H1 (cell line): ENCODE measurements at regions not wholly inside any gene's neighbourhood (a gene's known extent, or its start where the extent isn't known, plus 50 kb on each side); places are given as distances from the start of the nearest gene placed in this dataset.

Experiments used
- CTCF ChIA-PET: fragments of 300-600 bp; sonication (Branson Sonifier 250); formaldehyde crosslinking; loops from one replicate; lab custom pipeline; 2021; ENCODE audit not compliant: partially characterized antibody; lab: Charles Lee
- POLR2A ChIA-PET: fragments of 300-600 bp; sonication (Branson Sonifier 250); formaldehyde crosslinking; loops from one replicate; lab custom pipeline; 2021; ENCODE audit warnings: inconsistent platforms; ENCODE audit not compliant: partially characterized antibody; lab: Charles Lee
- DNase-seq, 2 experiments: peaks; one replicate each; pipeline versions ENCODE4 v3.0.0 to v3.0.0-alpha.2; 2010 to 2022; ENCODE audit warnings: low spot score in 2 of 2, low read depth in 1 of 2, mixed read lengths in 1 of 2
- FAIRE-seq: peaks from 2 replicates; lab custom pipeline; 2011; peaks lifted over from hg19 to GRCh38; lab: Jason Lieb, UNC
- H2AFZ ChIP-seq: 2 replicates; pipeline ENCODE4 v1.8.1; 2012; ENCODE audit warnings: low read length, inconsistent platforms
- H2AK5ac ChIP-seq: 2 replicates; pipeline ENCODE4 v1.6.1; 2013; ENCODE audit warnings: low read depth, low read length
- H2BK120ac ChIP-seq: replicated peaks from 2 replicates; pipeline ENCODE3; 2013; ENCODE audit warnings: low read depth, low read length, inconsistent platforms
- H2BK12ac ChIP-seq: 2 replicates; pipeline ENCODE4 v1.6.1; 2013; ENCODE audit warnings: low read depth, low read length
- H2BK15ac ChIP-seq: 2 replicates; pipeline ENCODE4 v1.6.1; 2013; ENCODE audit warnings: low read length
- H2BK20ac ChIP-seq: 2 replicates; pipeline ENCODE4 v1.6.1; 2013; ENCODE audit warnings: low read length
- H2BK5ac ChIP-seq: 2 replicates; pipeline ENCODE4 v1.6.1; 2013; ENCODE audit warnings: low read depth, low read length
- H3K14ac ChIP-seq: 2 replicates; pipeline ENCODE4 v1.6.1; 2013; ENCODE audit warnings: inconsistent platforms; ENCODE audit not compliant: insufficient read length
- H3K18ac ChIP-seq: 2 replicates; pipeline ENCODE4 v1.6.1; 2013; ENCODE audit warnings: low read length; ENCODE audit errors: extremely low read depth
- H3K23ac ChIP-seq: 2 replicates; pipeline ENCODE4 v1.6.1; 2013; ENCODE audit warnings: inconsistent platforms; ENCODE audit not compliant: insufficient read length
- H3K23me2 ChIP-seq: 2 replicates; pipeline ENCODE4 v1.6.1; 2013; ENCODE audit warnings: low read depth, low read length
- H3K27ac ChIP-seq: 2 replicates; pipeline ENCODE4 v1.6.1; 2011; ENCODE audit warnings: low read depth, low read length, inconsistent platforms
- H3K27me3 ChIP-seq, 4 experiments: replicated peaks in 1 of 4; 1 replicate in 1 of 4; 2 replicates in 3 of 4; pipeline versions ENCODE4 v1.6.1 to v1.8.1; 2011 to 2013; ENCODE audit warnings: low read length in 3 of 4, mild to moderate bottlenecking in 3 of 4, inconsistent platforms in 2 of 4, mixed read lengths in 2 of 4, moderate library complexity in 1 of 4; ENCODE audit not compliant: control insufficient read depth in 3 of 4, insufficient read depth in 3 of 4; ENCODE audit errors: extremely low read depth in 1 of 4
- H3K36me3 ChIP-seq, 4 experiments: 2 replicates each; pipeline versions ENCODE4 v1.6.1 to v1.8.1; 2011 to 2013; ENCODE audit warnings: mild to moderate bottlenecking in 4 of 4, low read length in 3 of 4, moderate library complexity in 2 of 4, control low read depth in 1 of 4, inconsistent platforms in 1 of 4; ENCODE audit not compliant: insufficient read depth in 4 of 4, control insufficient read depth in 2 of 4
- H3K4ac ChIP-seq: replicated peaks from 2 replicates; pipeline ENCODE3; 2013; ENCODE audit warnings: low read length, low read depth, mixed read lengths, inconsistent platforms; ENCODE audit not compliant: insufficient read length
- H3K4me1 ChIP-seq, 4 experiments: replicated peaks in 1 of 4; 1 replicate in 1 of 4; 2 replicates in 3 of 4; pipeline versions ENCODE4 v1.6.1 to v1.8.1; 2011 to 2013; ENCODE audit warnings: low read length in 3 of 4, inconsistent platforms in 2 of 4, mixed read lengths in 1 of 4; ENCODE audit not compliant: insufficient read depth in 4 of 4, control insufficient read depth in 3 of 4
- H3K4me2 ChIP-seq, 2 experiments: 2 replicates each; pipeline versions ENCODE4 v1.6.1 to v1.8.1; 2011 to 2013; ENCODE audit warnings: low read depth in 2 of 2, low read length in 2 of 2, control low read depth in 1 of 2, inconsistent platforms in 1 of 2, mild to moderate bottlenecking in 1 of 2; ENCODE audit not compliant: insufficient read depth in 1 of 2
- H3K4me3 ChIP-seq, 4 experiments: fragments of 200-600, 300-600 bp in 1 of 4; sonication (generic), shearing (Covaris generic), sonication (Bioruptor Twin) in 1 of 4; 2 replicates each; pipeline versions ENCODE4 v1.5.1 to v1.8.1; 2011 to 2016; ENCODE audit warnings: low read length in 4 of 4, low read depth in 3 of 4, control low read depth in 2 of 4, inconsistent platforms in 2 of 4, mild to moderate bottlenecking in 2 of 4, mixed read lengths in 1 of 4, moderate library complexity in 1 of 4; ENCODE audit not compliant: insufficient read depth in 2 of 4; ENCODE audit errors: extremely low read depth in 1 of 4
- H3K56ac ChIP-seq: replicated peaks from 2 replicates; pipeline ENCODE3; 2013; ENCODE audit warnings: low read depth, mild to moderate bottlenecking, mixed read lengths, low read length, inconsistent platforms; ENCODE audit not compliant: insufficient read length
- H3K79me1 ChIP-seq: 2 replicates; pipeline ENCODE4 v1.6.1; 2013; ENCODE audit warnings: low read depth, low read length, control low read depth
- H3K79me2 ChIP-seq, 2 experiments: 2 replicates each; pipeline versions ENCODE4 v1.6.1 to v1.8.1; 2012 to 2013; ENCODE audit warnings: low read length in 2 of 2, mild to moderate bottlenecking in 2 of 2, inconsistent platforms in 1 of 2; ENCODE audit not compliant: insufficient read depth in 2 of 2, control insufficient read depth in 1 of 2
- H3K9ac ChIP-seq, 4 experiments: replicated peaks in 1 of 4; 1 replicate in 1 of 4; 2 replicates in 3 of 4; pipeline versions ENCODE4 v1.6.1 to v1.8.1; 2011 to 2013; ENCODE audit warnings: low read depth in 3 of 4, low read length in 3 of 4, control low read depth in 2 of 4, mild to moderate bottlenecking in 2 of 4, moderate library complexity in 2 of 4, inconsistent platforms in 1 of 4; ENCODE audit errors: extremely low read depth in 1 of 4
- H3K9me3 ChIP-seq, 2 experiments: 2 replicates each; pipeline versions ENCODE4 v1.6.1 to v1.8.1; 2012 to 2013; ENCODE audit warnings: mild to moderate bottlenecking in 2 of 2, moderate library complexity in 2 of 2, control low read depth in 1 of 2, inconsistent platforms in 1 of 2, low read depth in 1 of 2, low read length in 1 of 2, mixed read lengths in 1 of 2; ENCODE audit not compliant: insufficient read depth in 2 of 2
- H4K20me1 ChIP-seq, 2 experiments: replicated peaks in 1 of 2; 2 replicates each; pipeline versions ENCODE3 to v1.8.1; 2011 to 2013; ENCODE audit warnings: inconsistent platforms in 2 of 2, low read length in 2 of 2, mild to moderate bottlenecking in 1 of 2; ENCODE audit not compliant: insufficient read depth in 2 of 2, control insufficient read depth in 1 of 2
- H4K5ac ChIP-seq: 2 replicates; pipeline ENCODE4 v1.6.1; 2013; ENCODE audit warnings: low read length, low read depth, mixed read lengths, inconsistent platforms; ENCODE audit not compliant: insufficient read length
- H4K8ac ChIP-seq: 2 replicates; pipeline ENCODE4 v1.8.0; 2013; ENCODE audit warnings: mild to moderate bottlenecking, moderate library complexity, low read length, inconsistent platforms; ENCODE audit not compliant: insufficient read depth; ENCODE audit errors: extremely low read depth
- H4K91ac ChIP-seq: replicated peaks from 2 replicates; pipeline ENCODE3; 2013; ENCODE audit warnings: low read length, mixed read lengths, inconsistent platforms; ENCODE audit not compliant: insufficient read length
- PHF8 ChIP-seq: fragments of 200-600 bp; sonication (generic); conservative IDR thresholded peaks from 2 replicates; pipeline ENCODE4 v1.7.1; 2012; ENCODE audit warnings: low read depth, mild to moderate bottlenecking, inconsistent platforms, low read length, moderate library complexity
- POU5F1 ChIP-seq: IDR thresholded peaks from 2 replicates; pipeline ENCODE4 v1.6.1; 2011; ENCODE audit warnings: low read depth, mild to moderate bottlenecking, low read length, moderate library complexity
- RNF2 ChIP-seq: fragments of 200-900, 300-1000 bp; sonication (generic); IDR thresholded peaks from 2 replicates; pipeline ENCODE4 v1.7.1; 2016; ENCODE audit warnings: borderline replicate concordance, low read depth, mild to moderate bottlenecking, antibody characterized with exemption, low read length; ENCODE audit not compliant: poor library complexity, severe bottlenecking; ENCODE audit errors: missing control alignments
- WGBS, 2 experiments: shearing (Covaris generic) in 1 of 2; methylation state at CpG; one replicate each; pipeline versions ENCODE4 v1.1.6 to v1.1.7; 2013 to 2015; ENCODE audit warnings: low lambda C conversion rate in 2 of 2, mixed read lengths in 2 of 2, inconsistent platforms in 1 of 2, low coverage in 1 of 2, missing lambda C conversion rate in 1 of 2; ENCODE audit not compliant: insufficient replicate concordance in 2 of 2, insufficient coverage in 1 of 2, insufficient read length in 1 of 2; ENCODE audit errors: extremely low coverage in 1 of 2, missing lambda C conversion rate in 1 of 2; 5-methylcytosine and 5-hydroxymethylcytosine counted together

DNA sequence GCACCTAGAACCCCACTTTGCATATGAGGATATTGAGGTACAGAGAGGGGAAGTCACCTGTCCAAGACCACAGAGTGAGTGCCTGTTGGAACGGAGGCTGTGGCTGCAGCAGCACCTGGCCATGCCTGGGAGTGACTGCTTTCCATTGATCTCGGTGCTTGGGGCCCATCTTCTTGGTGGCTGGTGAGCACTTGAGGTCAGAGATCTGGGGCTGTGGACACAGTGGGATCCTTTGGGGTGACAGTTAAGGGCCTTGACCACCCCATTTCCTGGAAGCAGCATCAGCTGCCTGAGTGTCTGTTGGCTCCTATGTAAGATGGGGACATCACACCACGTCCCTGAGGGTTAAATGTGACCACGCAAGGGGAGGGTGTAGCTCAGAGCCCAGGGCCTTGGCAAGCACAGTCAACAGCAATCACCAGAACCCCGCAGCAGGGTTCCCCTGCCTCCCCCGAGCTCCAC is 111.7 kb downstream of the IRF8 start:
- no peak overlapping the region for H4K91ac ChIP-seq
- H2BK15ac ChIP-seq = no peak overlapping the region
- no peak overlapping the region for H4K5ac ChIP-seq
- no peak overlapping the region for H3K18ac ChIP-seq
- no peak for FAIRE-seq
- no peak overlapping the region for H2AFZ ChIP-seq
- H2AK5ac ChIP-seq = no peak overlapping the region
- H3K27me3 ChIP-seq = no peaks in the 10 kb centered on the region; a peak in 2 of 7 replicates
- H3K79me2 ChIP-seq = no peaks in the 10 kb centered on the region
- no peak overlapping the region for H3K14ac ChIP-seq
- no peak overlapping the region for H3K4me3 ChIP-seq
- no peak overlapping the region; the same call in 1 of the 2 replicates for H2BK5ac ChIP-seq
- H3K79me1 ChIP-seq = no peaks in the 10 kb centered on the region
- no peak overlapping the region for H3K56ac ChIP-seq
- peaks cover 0 to 2% of the 10 kb centered on the region in 2 experiments; a peak in 2 of 4 replicates for H3K9me3 ChIP-seq
- no peak overlapping the region for H2BK120ac ChIP-seq
- peaks cover 4% of the 10 kb centered on the region; the same call in 1 of the 2 replicates for H3K23me2 ChIP-seq
- WGBS, 2 experiments = 90% methylated on average over 6 of the region's 6 CpGs; no CpG with 5 or more reads in 1 of the 2 experiments
- no peak overlapping the region for H3K9ac ChIP-seq
- ChIA-PET POLR2A (no interaction called here), CTCF (interaction anchor here (0.9 to 5.6 kb wide), 3 partner anchors 9 to 190 kb away, joined by 3 to 44 read pairs (median 18); no protein-coding TSS in a partner anchor)
- TF ChIP-seq RNF2 = no peak
- TF ChIP-seq PHF8 = no peak
- TF ChIP-seq POU5F1 = no peak
- no peak overlapping the region for H3K4me2 ChIP-seq
- no peaks in the 10 kb centered on the region for H3K4me1 ChIP-seq
- no peak overlapping the region for H4K8ac ChIP-seq
- H4K20me1 ChIP-seq = peaks cover 0 to 2% of the 10 kb centered on the region in 2 experiments
- no peak overlapping the region for H3K4ac ChIP-seq
- H3K36me3 ChIP-seq = no peaks in the 10 kb centered on the region
- H2BK12ac ChIP-seq = no peak overlapping the region
- H2BK20ac ChIP-seq = no peak overlapping the region
- no peak overlapping the region for H3K27ac ChIP-seq
- no peak overlapping the region for H3K23ac ChIP-seq
- DNase-seq = no peak
